GM18498 (cell line): ENCODE measurements at regions not wholly inside any gene's neighbourhood (a gene's known extent, or its start where the extent isn't known, plus 50 kb on each side); places are given as distances from the start of the nearest gene placed in this dataset.
"Not testable (repeated sequence)": the region's sequence is repeated elsewhere in the genome, so short reads cannot be mapped to it uniquely, and the experiment has no call there.

ENCODE experiments used
- ATAC-seq: cut with Tn5 transposase; IDR thresholded peaks from one replicate; pipeline ENCODE4 v1.9.1; 2021; ENCODE audit warnings: mild to moderate bottlenecking, moderate library complexity; ENCODE audit not compliant: unreplicated experiment

DNA sequence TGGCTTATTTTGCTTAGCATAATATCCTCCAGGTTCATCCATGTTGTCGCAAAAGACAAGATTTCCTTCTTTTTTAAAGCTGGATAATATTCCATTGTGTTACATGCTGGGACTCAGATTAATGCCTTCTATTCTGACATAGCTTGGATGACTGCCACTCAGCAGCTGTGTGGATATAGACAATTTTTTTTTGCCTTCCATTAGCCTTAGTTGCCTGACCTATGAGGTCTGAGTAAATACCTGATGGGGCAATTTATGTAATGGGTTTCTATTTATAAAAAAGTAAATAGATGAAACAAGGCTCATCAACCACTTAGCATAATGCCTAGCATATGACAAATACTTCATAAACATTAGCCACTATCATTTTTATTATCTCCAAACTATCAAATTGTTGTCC, 515.4 kb downstream of the ZNF674 start:
- no peak for ATAC-seq

DNA sequence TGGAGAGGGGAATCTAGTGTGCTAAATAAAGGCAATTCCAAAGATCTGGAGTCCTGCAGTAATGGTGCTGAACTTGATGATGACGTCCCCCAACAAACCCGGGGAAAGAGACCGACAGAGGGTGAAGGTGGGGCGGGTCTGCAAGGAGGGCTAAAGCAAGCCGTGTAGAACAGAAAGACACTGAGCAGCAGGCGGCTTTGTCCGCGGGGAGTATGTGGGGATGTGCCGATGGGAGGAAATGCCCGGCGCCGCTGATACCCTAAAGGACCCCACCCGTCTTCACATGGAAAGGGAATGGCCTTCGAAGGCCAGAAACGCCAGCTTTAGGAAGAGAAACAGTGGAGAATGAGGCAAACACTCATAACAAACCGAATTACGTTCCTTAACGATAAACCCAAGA, 528.9 kb downstream of the ZNF674 start:
- ATAC-seq, result no peak

DNA sequence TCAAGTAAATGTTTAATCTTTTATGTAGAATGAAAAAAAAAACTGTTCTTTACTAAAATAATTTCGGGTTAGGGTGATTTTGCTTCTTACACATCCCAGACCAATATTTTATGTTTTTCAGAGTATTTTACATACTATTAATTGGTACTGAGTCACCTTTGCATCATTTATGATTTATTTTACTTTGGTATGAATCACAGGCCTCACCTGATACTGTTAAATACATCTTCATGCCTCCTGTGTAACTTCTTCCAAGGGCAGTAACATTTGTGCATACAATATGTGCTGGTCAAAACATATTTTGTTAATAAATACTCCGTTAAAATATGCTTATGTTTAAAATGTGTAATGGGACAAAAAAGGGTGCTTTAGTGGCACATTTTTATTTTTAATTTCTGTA, 529.6 kb downstream of the ZNF674 start:
- ATAC-seq, result no peak

DNA sequence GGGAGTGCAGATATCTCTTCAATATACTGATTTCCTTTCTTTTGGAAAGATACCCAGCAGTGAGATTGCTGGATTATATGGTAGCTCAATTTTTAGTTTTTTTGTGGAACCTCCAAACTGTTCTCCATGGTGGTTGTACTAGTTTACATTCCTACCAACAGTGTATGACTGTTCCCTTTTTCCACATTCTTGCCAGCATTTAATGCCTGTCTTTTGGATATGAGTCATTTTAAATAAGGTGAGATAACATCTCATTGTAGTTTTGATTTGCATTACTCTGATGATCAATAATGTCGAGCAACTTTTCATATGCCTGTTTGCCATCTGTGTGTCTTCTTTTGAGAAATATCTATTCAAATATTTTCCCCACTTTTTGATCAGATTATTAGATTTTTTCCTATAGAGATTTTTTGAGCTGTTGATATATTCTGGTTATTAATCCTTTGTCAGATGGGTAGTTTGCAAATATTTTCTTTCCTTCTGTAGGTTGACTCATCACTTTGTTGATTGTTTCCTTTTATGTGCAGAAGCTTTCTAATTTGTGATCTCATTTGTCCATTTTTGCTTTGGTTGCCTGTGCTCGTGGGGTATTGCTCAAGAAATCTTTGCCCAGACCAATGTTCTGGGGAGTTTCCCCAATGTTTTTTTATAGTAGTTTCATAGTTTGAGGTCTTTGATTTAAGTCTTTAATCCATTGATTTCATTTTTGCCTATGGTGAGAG, 552.7 kb downstream of the ZNF674 start:
- no peak for ATAC-seq

DNA sequence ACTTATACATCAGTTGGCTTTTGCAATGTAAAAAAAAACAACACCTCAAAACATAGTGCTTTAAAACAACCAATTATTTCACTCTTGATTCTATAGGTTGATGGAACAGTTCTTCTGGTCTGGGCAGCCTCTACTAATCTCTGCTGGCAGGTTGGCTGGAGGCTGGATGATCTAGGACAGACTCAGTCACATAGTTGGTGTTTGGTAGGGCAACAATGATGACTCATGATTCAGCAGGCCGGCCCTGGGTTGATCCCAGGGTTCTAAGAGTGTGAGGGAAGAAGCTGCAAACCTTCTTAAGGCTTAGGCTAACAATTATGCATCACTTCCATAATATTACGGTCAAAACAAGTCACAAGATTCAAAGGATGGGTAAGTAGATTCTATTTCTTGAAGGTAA, 558.2 kb downstream of the ZNF674 start:
- ATAC-seq, result no peak

DNA sequence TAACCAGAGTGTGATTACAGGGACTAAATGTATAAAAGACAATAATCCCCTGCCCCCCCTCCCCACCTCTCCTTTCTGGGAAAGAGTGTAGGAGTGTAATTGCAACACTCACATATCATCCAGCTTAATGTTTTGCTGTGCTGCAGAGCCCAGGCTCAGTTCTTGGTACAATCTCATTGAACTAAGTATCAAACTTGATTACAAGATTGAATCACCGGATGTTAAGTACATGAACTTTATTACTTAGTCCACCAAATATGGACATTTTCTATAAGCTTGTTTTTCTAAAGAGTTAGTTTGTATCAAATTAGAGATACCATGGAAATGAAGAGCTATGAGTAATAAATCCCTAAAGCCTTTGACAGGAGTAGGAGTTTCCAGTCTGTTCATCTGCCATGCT, 559.1 kb downstream of the ZNF674 start:
- no peak for ATAC-seq

DNA sequence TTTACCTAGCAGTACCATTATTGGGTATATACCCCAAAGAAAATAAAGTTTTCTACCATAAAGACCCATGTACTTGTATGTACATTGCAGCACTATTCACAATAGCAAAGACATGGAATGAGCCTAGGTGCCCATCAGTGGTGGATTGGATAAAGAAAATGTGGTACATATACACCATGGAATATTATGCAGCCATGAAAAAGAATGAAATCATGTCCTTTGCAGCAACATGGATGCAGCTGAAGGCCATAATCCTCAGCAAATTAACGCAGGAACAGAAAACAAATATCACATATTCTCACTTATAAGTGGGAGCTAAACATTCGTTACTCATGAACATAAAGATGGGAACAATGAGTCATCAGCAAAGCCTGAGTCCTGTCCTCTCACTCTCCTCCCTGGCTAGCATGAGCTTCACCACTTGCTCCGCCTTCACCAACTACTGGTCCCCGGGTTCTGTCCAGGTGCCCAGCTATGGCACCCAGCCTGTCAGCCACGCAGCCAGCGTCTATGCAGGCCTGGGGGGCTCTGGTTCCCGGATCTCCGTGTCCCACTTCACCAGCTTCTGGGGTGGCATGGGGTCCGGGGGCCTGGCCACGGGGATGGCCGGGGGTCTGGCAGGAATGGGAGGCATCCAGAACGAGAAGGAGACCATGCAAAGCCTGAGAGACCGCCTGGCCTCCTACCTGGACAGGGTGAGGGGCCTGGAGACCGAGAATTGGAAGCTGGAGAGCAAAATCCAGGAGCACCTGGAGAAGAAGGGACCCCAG, 562.1 kb downstream of the ZNF674 start:
- not testable (repeated sequence) for ATAC-seq

DNA sequence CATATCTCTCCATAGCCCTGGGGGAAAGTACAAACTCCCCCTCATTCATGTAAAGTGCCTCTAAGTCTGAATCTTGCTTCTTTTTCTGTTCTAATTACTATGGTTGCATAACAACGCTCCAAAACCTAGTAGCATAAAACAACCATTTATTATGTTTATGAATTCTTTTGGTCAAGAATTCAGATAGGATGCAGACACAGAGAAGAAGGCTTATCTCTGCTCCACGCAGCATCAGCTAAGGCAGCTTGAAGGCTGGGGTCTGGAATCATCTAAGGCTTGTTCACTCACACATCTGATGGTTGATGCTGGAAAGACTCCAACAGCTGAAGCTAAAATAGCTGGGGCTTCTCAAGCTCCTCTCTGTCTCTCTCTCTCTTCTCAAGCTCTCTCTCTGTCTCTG, 564.5 kb downstream of the ZNF674 start:
- no peak for ATAC-seq

DNA sequence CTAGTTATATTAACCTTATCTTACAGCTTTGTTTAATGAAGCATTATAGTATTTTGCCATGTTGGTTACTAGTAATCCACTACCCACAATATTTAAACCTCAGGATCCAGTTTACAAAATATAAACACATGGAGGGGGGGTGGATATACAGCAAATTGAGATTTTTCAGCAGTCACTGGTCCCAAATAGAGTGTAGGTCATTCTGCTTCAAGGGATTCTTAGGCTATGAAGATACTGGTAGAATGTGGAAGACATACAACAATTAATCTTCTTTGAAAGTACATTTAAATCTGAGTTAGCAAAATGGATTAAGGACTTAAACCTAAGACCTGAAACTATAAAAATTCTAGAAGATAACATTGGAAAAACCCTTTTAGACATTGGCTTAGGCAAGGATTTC, 569.6 kb downstream of the ZNF674 start:
- ATAC-seq, result no peak

DNA sequence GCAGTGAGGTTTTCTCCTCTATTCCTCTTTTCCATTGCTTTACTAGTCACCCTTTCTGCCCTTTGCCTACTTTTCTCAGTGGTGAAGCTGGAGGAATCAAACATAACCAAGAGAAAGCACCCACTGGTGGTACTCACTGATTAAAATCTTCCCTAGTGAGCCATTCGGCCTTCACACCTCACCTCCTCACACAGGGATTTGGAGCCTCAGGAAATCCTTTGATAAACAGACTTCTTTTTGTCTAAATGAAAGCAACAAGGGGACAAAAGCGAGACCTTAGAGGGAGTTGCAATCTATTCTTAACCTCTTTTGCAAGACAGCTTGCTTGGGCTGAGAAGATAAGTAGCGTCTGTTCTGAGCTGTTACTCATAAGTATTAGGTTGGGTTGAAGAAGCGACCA, 572.6 kb downstream of the ZNF674 start:
- no peak for ATAC-seq

DNA sequence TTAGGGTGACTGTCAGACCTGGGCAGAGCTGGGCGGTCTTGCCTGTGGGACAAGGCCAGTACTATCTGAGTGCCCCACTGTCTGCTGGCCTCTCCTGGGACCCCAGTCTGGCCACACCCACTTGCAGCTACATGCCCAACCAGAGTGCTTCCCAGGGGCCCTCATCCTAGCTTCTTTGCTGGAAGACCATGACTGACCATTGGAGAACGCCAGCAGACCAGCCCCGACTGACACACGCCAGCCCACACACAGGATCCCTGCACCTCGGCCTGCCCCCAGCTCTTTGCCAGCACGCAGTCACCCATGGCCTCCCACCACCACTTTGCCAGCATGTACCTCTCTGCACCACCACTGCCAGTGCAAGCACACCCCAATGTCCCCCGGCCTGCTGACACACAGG, 585.7 kb downstream of the ZNF674 start:
- ATAC-seq, result no peak

DNA sequence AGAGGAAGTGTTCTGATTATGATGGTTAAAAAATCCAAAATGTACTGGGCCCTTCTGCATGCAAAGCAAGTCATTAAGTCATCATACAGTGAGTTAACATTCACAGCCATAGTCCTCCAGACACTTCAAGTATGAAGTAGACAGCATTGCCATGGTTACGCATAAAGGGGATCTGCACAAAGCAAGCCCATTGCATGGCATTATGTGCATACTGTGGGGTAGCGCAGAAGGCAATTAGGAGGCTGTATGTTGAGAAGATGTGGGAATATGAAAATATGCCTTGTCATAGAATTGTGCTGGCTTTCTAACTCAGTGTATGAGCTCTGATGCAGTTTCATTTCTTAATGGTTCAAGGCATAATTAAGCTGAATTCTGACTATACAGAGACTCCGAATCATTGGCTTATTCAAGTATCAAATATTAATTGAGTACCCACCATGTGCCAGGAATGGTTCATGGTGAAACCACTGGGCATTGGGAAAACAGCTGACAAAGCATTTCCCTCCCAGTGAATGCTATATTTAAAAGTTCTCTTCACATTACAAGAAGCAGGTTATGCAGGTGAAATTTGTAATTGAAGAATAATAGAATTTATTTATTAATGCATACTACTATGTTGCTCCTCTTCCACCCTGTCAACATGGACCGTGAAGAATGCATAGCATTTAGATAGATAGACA, 588.9 kb downstream of the ZNF674 start:
- no peak for ATAC-seq

DNA sequence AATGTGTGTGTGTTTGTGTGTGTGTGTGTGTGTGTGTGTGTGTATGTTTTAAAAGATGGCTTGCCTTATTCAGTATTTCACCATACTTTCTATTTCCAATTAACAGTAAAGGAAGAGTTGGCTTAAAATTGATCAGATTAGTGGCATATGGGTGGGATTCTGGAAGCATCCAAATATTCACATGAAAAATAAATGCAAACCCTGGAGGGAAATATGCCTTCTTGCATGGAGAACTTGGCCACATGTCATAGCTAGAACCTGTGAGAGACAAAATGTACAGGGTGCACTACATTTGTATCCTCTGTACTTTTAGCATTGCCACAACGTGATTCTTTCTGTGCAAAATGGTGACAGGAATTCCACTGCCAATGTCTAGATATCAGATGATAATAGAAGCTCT, 589.6 kb downstream of the ZNF674 start:
- no peak for ATAC-seq

DNA sequence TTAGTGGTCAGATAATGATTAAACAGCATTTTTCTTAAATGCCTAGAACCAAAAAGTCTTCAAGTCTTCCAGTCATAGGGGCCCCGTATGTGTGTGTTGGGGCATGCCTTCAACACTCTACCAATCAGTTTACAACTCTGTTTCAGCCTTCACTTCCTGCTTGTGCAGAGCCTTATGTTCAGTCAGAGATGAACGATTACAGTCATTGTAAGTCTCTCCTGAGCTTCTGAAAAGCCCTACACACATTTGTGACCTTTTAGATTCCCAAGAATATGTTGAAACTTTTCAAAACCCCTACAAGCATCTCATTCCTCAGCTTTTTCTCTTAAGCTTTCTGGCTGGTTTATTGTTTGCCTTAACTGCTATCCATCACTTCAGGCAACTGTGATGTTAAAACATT, 591.2 kb downstream of the ZNF674 start:
- ATAC-seq, result no peak

DNA sequence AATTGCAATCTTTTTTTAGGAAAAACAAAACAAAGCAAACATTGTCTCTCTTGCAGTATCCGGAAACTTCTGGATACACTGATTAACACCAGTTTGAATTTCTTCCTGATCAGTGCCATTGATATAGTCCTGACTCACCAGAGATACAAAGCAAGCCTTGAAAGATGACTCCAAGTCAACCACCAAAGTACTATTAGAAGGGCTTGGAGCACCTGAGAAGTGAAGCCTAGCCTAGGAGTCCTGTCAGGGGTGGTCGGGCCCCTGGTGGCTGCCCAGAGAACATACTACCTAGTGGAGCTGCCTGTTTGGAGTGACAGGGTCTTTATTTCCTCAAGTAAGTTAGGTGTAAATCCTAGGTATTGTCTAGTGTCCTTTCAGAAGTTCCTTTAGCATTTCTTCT, 593.2 kb downstream of the ZNF674 start:
- no peak for ATAC-seq

DNA sequence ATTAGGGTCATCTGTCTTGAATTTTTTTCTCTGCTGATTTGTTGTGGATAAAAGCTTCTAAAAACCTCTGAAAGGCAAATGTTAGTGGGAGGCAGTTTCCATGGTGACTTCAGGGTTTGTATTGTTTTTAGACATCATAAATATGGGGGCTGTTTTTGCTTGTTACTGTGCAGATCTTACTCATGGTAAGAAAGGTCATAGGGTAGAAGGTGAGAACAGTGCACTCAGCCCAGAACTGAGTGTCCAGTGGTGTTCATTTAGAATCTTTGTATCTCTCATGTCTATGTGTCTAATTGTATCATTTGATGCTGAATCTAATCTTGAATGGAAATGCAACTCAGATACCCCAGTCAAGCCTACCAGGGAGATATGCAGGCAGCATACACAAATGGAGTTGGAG, 609.8 kb downstream of the ZNF674 start:
- ATAC-seq, result no peak

DNA sequence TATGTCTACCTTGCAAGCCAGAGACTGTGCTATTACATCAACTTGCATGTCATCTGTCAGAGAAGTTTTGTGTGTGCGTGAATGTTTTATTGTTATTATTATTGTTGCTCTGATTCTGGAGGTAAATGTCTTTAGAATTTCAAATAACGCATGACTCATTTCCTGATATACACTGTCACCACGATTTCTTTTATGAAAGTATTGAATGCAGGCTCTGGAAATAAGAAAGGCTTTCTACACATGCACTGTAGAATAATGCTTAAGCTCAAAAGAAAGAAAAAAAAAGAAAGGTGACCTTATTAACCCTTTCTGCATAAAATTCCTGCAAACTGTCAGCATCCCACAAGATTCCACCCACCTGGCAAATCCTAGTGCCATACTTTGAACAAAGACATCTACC, 632.9 kb downstream of the ZNF674 start:
- no peak for ATAC-seq

DNA sequence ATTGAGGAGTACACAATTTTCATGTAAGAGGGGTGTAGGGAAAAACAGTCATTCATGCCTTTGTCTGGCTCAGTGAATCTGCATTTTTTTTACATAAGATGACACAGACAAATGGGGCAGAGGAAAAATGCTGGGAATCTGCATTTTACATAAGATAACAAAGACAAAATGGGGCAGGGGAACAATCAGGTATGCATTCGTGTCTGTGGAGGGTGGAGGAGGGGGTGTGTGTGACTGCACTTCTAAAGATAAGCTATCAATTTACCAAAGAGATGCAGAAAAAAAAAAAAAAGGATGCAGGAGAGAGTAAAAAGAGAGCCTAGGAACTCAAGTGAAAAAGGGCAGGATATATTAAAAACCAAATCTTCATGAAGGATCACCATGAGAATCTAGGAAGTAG, 637.4 kb downstream of the ZNF674 start:
- no peak for ATAC-seq

DNA sequence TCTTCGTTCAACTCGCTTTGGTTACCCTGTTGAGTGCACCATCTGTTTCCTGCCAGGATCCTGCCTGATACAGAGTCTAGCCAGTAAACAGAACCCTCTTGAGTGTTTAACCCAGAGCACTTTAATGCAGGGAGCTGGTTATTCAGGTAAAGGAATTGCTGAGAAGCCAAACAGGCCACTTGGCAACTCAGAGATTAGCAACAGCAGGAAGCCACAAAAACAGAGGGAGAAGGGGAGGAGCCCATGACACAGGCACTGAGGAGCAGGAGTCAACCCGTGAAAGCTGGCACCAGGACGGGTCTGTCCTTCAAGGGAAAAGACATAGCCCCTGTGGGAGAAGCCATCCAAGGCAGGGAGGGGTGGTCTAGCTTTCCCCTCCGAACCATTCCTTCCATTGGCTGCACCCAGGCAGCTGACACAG, 641.4 kb downstream of the ZNF674 start:
- no peak for ATAC-seq

DNA sequence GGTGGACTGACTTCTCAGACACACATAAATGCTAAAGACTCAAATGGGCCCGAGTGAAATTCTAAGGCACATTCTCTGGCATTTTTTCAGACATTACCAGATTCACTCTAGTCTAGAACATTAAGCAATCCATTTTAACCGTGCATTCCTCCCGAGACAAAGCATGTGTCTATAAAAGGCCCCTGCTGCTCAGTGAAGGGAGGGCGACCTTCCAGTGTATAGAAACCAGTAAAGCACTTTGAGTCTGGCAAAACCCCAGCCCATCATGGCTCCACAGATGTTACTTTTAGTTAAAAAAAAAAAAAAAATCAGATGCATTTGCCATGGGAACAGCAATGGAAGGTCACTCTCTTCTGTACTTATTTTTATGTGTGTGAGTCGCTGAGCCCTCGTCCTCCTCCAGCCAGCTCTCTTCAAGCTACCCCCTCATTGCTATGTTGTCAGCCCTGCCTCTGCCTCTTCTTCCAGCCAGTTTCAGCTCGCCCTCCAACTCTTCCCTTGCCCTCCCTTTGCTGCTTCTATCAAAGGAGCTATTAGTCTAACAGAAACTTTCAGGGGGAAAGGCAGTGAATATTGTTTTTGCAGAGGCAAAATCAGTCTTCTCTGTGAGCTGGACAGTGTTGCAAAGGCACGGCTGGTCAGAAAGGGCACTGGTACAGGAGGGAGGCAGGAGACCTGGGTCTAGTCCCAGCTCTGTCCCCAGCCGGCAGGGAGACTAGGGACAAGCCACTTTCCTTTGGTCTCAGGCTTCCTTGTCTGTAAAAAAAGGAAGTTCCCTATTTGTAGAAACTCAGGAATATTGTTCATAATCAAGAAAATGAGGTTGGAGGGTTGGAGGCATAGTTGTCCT, 644.2 kb downstream of the ZNF674 start:
- no peak for ATAC-seq
